H1 (cell line): ENCODE measurements at regions not wholly inside any gene's neighbourhood (a gene's known extent, or its start where the extent isn't known, plus 50 kb on each side); places are given as distances from the start of the nearest gene placed in this dataset.

Source experiments
- CTCF ChIA-PET: fragments of 300-600 bp; sonication (Branson Sonifier 250); formaldehyde crosslinking; loops from one replicate; lab custom pipeline; 2021; ENCODE audit not compliant: partially characterized antibody; lab: Charles Lee
- POLR2A ChIA-PET: fragments of 300-600 bp; sonication (Branson Sonifier 250); formaldehyde crosslinking; loops from one replicate; lab custom pipeline; 2021; ENCODE audit warnings: inconsistent platforms; ENCODE audit not compliant: partially characterized antibody; lab: Charles Lee
- DNase-seq, 2 experiments: peaks; one replicate each; pipeline versions ENCODE4 v3.0.0 to v3.0.0-alpha.2; 2010 to 2022; ENCODE audit warnings: low spot score in 2 of 2, low read depth in 1 of 2, mixed read lengths in 1 of 2
- FAIRE-seq: peaks from 2 replicates; lab custom pipeline; 2011; peaks lifted over from hg19 to GRCh38; lab: Jason Lieb, UNC
- H2AFZ ChIP-seq: 2 replicates; pipeline ENCODE4 v1.8.1; 2012; ENCODE audit warnings: low read length, inconsistent platforms
- H2AK5ac ChIP-seq: 2 replicates; pipeline ENCODE4 v1.6.1; 2013; ENCODE audit warnings: low read depth, low read length
- H2BK120ac ChIP-seq: replicated peaks from 2 replicates; pipeline ENCODE3; 2013; ENCODE audit warnings: low read depth, low read length, inconsistent platforms
- H2BK12ac ChIP-seq: 2 replicates; pipeline ENCODE4 v1.6.1; 2013; ENCODE audit warnings: low read depth, low read length
- H2BK15ac ChIP-seq: 2 replicates; pipeline ENCODE4 v1.6.1; 2013; ENCODE audit warnings: low read length
- H2BK20ac ChIP-seq: 2 replicates; pipeline ENCODE4 v1.6.1; 2013; ENCODE audit warnings: low read length
- H2BK5ac ChIP-seq: 2 replicates; pipeline ENCODE4 v1.6.1; 2013; ENCODE audit warnings: low read depth, low read length
- H3K14ac ChIP-seq: 2 replicates; pipeline ENCODE4 v1.6.1; 2013; ENCODE audit warnings: inconsistent platforms; ENCODE audit not compliant: insufficient read length
- H3K18ac ChIP-seq: 2 replicates; pipeline ENCODE4 v1.6.1; 2013; ENCODE audit warnings: low read length; ENCODE audit errors: extremely low read depth
- H3K23ac ChIP-seq: 2 replicates; pipeline ENCODE4 v1.6.1; 2013; ENCODE audit warnings: inconsistent platforms; ENCODE audit not compliant: insufficient read length
- H3K23me2 ChIP-seq: 2 replicates; pipeline ENCODE4 v1.6.1; 2013; ENCODE audit warnings: low read depth, low read length
- H3K27ac ChIP-seq: 2 replicates; pipeline ENCODE4 v1.6.1; 2011; ENCODE audit warnings: low read depth, low read length, inconsistent platforms
- H3K27me3 ChIP-seq, 4 experiments: replicated peaks in 1 of 4; 1 replicate in 1 of 4; 2 replicates in 3 of 4; pipeline versions ENCODE4 v1.6.1 to v1.8.1; 2011 to 2013; ENCODE audit warnings: low read length in 3 of 4, mild to moderate bottlenecking in 3 of 4, inconsistent platforms in 2 of 4, mixed read lengths in 2 of 4, moderate library complexity in 1 of 4; ENCODE audit not compliant: control insufficient read depth in 3 of 4, insufficient read depth in 3 of 4; ENCODE audit errors: extremely low read depth in 1 of 4
- H3K36me3 ChIP-seq, 4 experiments: 2 replicates each; pipeline versions ENCODE4 v1.6.1 to v1.8.1; 2011 to 2013; ENCODE audit warnings: mild to moderate bottlenecking in 4 of 4, low read length in 3 of 4, moderate library complexity in 2 of 4, control low read depth in 1 of 4, inconsistent platforms in 1 of 4; ENCODE audit not compliant: insufficient read depth in 4 of 4, control insufficient read depth in 2 of 4
- H3K4ac ChIP-seq: replicated peaks from 2 replicates; pipeline ENCODE3; 2013; ENCODE audit warnings: low read length, low read depth, mixed read lengths, inconsistent platforms; ENCODE audit not compliant: insufficient read length
- H3K4me1 ChIP-seq, 4 experiments: replicated peaks in 1 of 4; 1 replicate in 1 of 4; 2 replicates in 3 of 4; pipeline versions ENCODE4 v1.6.1 to v1.8.1; 2011 to 2013; ENCODE audit warnings: low read length in 3 of 4, inconsistent platforms in 2 of 4, mixed read lengths in 1 of 4; ENCODE audit not compliant: insufficient read depth in 4 of 4, control insufficient read depth in 3 of 4
- H3K4me2 ChIP-seq, 2 experiments: 2 replicates each; pipeline versions ENCODE4 v1.6.1 to v1.8.1; 2011 to 2013; ENCODE audit warnings: low read depth in 2 of 2, low read length in 2 of 2, control low read depth in 1 of 2, inconsistent platforms in 1 of 2, mild to moderate bottlenecking in 1 of 2; ENCODE audit not compliant: insufficient read depth in 1 of 2
- H3K4me3 ChIP-seq, 4 experiments: fragments of 200-600, 300-600 bp in 1 of 4; sonication (generic), shearing (Covaris generic), sonication (Bioruptor Twin) in 1 of 4; 2 replicates each; pipeline versions ENCODE4 v1.5.1 to v1.8.1; 2011 to 2016; ENCODE audit warnings: low read length in 4 of 4, low read depth in 3 of 4, control low read depth in 2 of 4, inconsistent platforms in 2 of 4, mild to moderate bottlenecking in 2 of 4, mixed read lengths in 1 of 4, moderate library complexity in 1 of 4; ENCODE audit not compliant: insufficient read depth in 2 of 4; ENCODE audit errors: extremely low read depth in 1 of 4
- H3K56ac ChIP-seq: replicated peaks from 2 replicates; pipeline ENCODE3; 2013; ENCODE audit warnings: low read depth, mild to moderate bottlenecking, mixed read lengths, low read length, inconsistent platforms; ENCODE audit not compliant: insufficient read length
- H3K79me1 ChIP-seq: 2 replicates; pipeline ENCODE4 v1.6.1; 2013; ENCODE audit warnings: low read depth, low read length, control low read depth
- H3K79me2 ChIP-seq, 2 experiments: 2 replicates each; pipeline versions ENCODE4 v1.6.1 to v1.8.1; 2012 to 2013; ENCODE audit warnings: low read length in 2 of 2, mild to moderate bottlenecking in 2 of 2, inconsistent platforms in 1 of 2; ENCODE audit not compliant: insufficient read depth in 2 of 2, control insufficient read depth in 1 of 2
- H3K9ac ChIP-seq, 4 experiments: replicated peaks in 1 of 4; 1 replicate in 1 of 4; 2 replicates in 3 of 4; pipeline versions ENCODE4 v1.6.1 to v1.8.1; 2011 to 2013; ENCODE audit warnings: low read depth in 3 of 4, low read length in 3 of 4, control low read depth in 2 of 4, mild to moderate bottlenecking in 2 of 4, moderate library complexity in 2 of 4, inconsistent platforms in 1 of 4; ENCODE audit errors: extremely low read depth in 1 of 4
- H3K9me3 ChIP-seq, 2 experiments: 2 replicates each; pipeline versions ENCODE4 v1.6.1 to v1.8.1; 2012 to 2013; ENCODE audit warnings: mild to moderate bottlenecking in 2 of 2, moderate library complexity in 2 of 2, control low read depth in 1 of 2, inconsistent platforms in 1 of 2, low read depth in 1 of 2, low read length in 1 of 2, mixed read lengths in 1 of 2; ENCODE audit not compliant: insufficient read depth in 2 of 2
- H4K20me1 ChIP-seq, 2 experiments: replicated peaks in 1 of 2; 2 replicates each; pipeline versions ENCODE3 to v1.8.1; 2011 to 2013; ENCODE audit warnings: inconsistent platforms in 2 of 2, low read length in 2 of 2, mild to moderate bottlenecking in 1 of 2; ENCODE audit not compliant: insufficient read depth in 2 of 2, control insufficient read depth in 1 of 2
- H4K5ac ChIP-seq: 2 replicates; pipeline ENCODE4 v1.6.1; 2013; ENCODE audit warnings: low read length, low read depth, mixed read lengths, inconsistent platforms; ENCODE audit not compliant: insufficient read length
- H4K8ac ChIP-seq: 2 replicates; pipeline ENCODE4 v1.8.0; 2013; ENCODE audit warnings: mild to moderate bottlenecking, moderate library complexity, low read length, inconsistent platforms; ENCODE audit not compliant: insufficient read depth; ENCODE audit errors: extremely low read depth
- H4K91ac ChIP-seq: replicated peaks from 2 replicates; pipeline ENCODE3; 2013; ENCODE audit warnings: low read length, mixed read lengths, inconsistent platforms; ENCODE audit not compliant: insufficient read length
- BACH1 ChIP-seq: IDR thresholded peaks from 2 replicates; pipeline ENCODE4 v1.6.1; 2012; ENCODE audit warnings: low read length, improper control_type of control experiment
- BCL11A ChIP-seq, 2 experiments: IDR thresholded peaks; one replicate each; pipeline ENCODE4 v1.6.1; 2011; ENCODE audit warnings: low read depth in 2 of 2, low read length in 2 of 2, mild to moderate bottlenecking in 2 of 2
- EGR1 ChIP-seq: IDR thresholded peaks from 2 replicates; pipeline ENCODE4 v1.6.1; 2011; ENCODE audit warnings: low read depth, low read length, borderline replicate concordance
- EZH2 ChIP-seq: fragments of 200-600 bp; sonication (generic); IDR thresholded peaks from 2 replicates; pipeline ENCODE4 v1.7.1; 2012; ENCODE audit warnings: low read depth, mild to moderate bottlenecking, moderate library complexity, low read length, inconsistent platforms; ENCODE audit not compliant: severe bottlenecking
- FOSL1 ChIP-seq: IDR thresholded peaks from 2 replicates; pipeline ENCODE4 v1.6.1; 2011; ENCODE audit warnings: mild to moderate bottlenecking, low read depth, low read length, moderate library complexity; ENCODE audit not compliant: insufficient read depth
- HDAC2 ChIP-seq, 2 experiments: fragments of 300-600 bp in 1 of 2; sonication (generic) in 1 of 2; IDR thresholded peaks; 2 replicates each; pipeline ENCODE4 v1.6.1; 2011 to 2012; ENCODE audit warnings: low read depth in 2 of 2, low read length in 2 of 2, mild to moderate bottlenecking in 2 of 2, moderate library complexity in 2 of 2, borderline replicate concordance in 1 of 2, inconsistent platforms in 1 of 2
- KDM5A ChIP-seq: fragments of 200-600 bp; IDR thresholded peaks from 2 replicates; pipeline ENCODE4 v1.7.1; 2012; ENCODE audit warnings: mild to moderate bottlenecking, low read length, inconsistent platforms, mixed read lengths
- NANOG ChIP-seq: IDR thresholded peaks from 2 replicates; pipeline ENCODE4 v1.6.1; 2011; ENCODE audit warnings: low read length, low read depth, mild to moderate bottlenecking, inconsistent platforms; ENCODE audit not compliant: insufficient read depth, poor library complexity, severe bottlenecking
- NRF1 ChIP-seq: IDR thresholded peaks from 2 replicates; pipeline ENCODE4 v1.6.1; 2011; ENCODE audit warnings: mild to moderate bottlenecking, low read depth, low read length, improper control_type of control experiment
- SUZ12 ChIP-seq: fragments of 200-600 bp; sonication (generic); IDR thresholded peaks from 2 replicates; pipeline ENCODE4 v1.6.1; 2012; ENCODE audit warnings: mild to moderate bottlenecking, inconsistent platforms, low read length, moderate library complexity, mixed read lengths
- TCF12 ChIP-seq: IDR thresholded peaks from 2 replicates; pipeline ENCODE4 v1.6.1; 2011; ENCODE audit warnings: low read depth, mild to moderate bottlenecking, low read length
- WGBS, 2 experiments: shearing (Covaris generic) in 1 of 2; methylation state at CpG; one replicate each; pipeline versions ENCODE4 v1.1.6 to v1.1.7; 2013 to 2015; ENCODE audit warnings: low lambda C conversion rate in 2 of 2, mixed read lengths in 2 of 2, inconsistent platforms in 1 of 2, low coverage in 1 of 2, missing lambda C conversion rate in 1 of 2; ENCODE audit not compliant: insufficient replicate concordance in 2 of 2, insufficient coverage in 1 of 2, insufficient read length in 1 of 2; ENCODE audit errors: extremely low coverage in 1 of 2, missing lambda C conversion rate in 1 of 2; 5-methylcytosine and 5-hydroxymethylcytosine counted together

- WGBS, 2 experiments, result 90% methylated on average over 5 of the region's 5 CpGs; no CpG with 5 or more reads in 1 of the 2 experiments
- H3K18ac ChIP-seq, result no peak overlapping the region
- no peak for FAIRE-seq
These were observed 89.1 kb upstream of the PPP2R2B start for GRCh38 chr5:146967646-146968045.

More at GRCh38 chr5:146967646-146968045, 89.1 kb upstream of the PPP2R2B start:
- no peaks in the 10 kb centered on the region for H3K27me3 ChIP-seq
- H2BK20ac ChIP-seq, result no peak overlapping the region
- H4K91ac ChIP-seq, result no peak overlapping the region
- no peak overlapping the region for H3K27ac ChIP-seq
- H3K4me1 ChIP-seq, result no peaks in the 10 kb centered on the region; a peak in 1 of 7 replicates
- H2AFZ ChIP-seq, result no peak overlapping the region
- no peak overlapping the region for H2BK120ac ChIP-seq
- ChIA-PET CTCF (interaction anchor here (0.7 to 8.0 kb wide), 21 partner anchors 20 to 434 kb away, joined by 3 to 123 read pairs (median 4); no protein-coding TSS in a partner anchor), POLR2A (no interaction called here)
- H3K14ac ChIP-seq, result no peak overlapping the region
- no peak overlapping the region for H4K8ac ChIP-seq
- H3K4me2 ChIP-seq, result no peak overlapping the region
- no peaks in the 10 kb centered on the region for H4K20me1 ChIP-seq
- no peaks in the 10 kb centered on the region for H3K79me1 ChIP-seq
- TF ChIP-seq KDM5A (no peak), TCF12 (no peak), NRF1 (no peak), FOSL1 (no peak), SUZ12 (no peak), EGR1 (no peak), EZH2 (no peak), BCL11A (IDR thresholded peaks at IDR 0.05; ENCODE audit: low read depth in 2 of 2, low read length in 2 of 2) (no peak), HDAC2 (IDR thresholded peaks at IDR 0.05; ENCODE audit: borderline replicate concordance in 1 of 2, low read depth in 2 of 2, low read length in 2 of 2) (no peak), BACH1 (no peak), NANOG (no peak)
- H3K36me3 ChIP-seq, result no peaks in the 10 kb centered on the region
- no peaks in the 10 kb centered on the region for H3K23me2 ChIP-seq
- H3K9me3 ChIP-seq, result no peaks in the 10 kb centered on the region
- no peak overlapping the region for H2BK12ac ChIP-seq
- H2AK5ac ChIP-seq, result no peak overlapping the region
- DNase-seq, result no peak
- no peak overlapping the region for H3K23ac ChIP-seq
- H3K4me3 ChIP-seq, result no peak overlapping the region
- no peak overlapping the region for H2BK5ac ChIP-seq
- no peak overlapping the region for H3K56ac ChIP-seq
- H3K79me2 ChIP-seq, result no peaks in the 10 kb centered on the region
- H3K9ac ChIP-seq, result no peak overlapping the region
- H4K5ac ChIP-seq, result no peak overlapping the region
- no peak overlapping the region for H3K4ac ChIP-seq
- no peak overlapping the region for H2BK15ac ChIP-seq
